ENCODE measurements at regions not wholly inside any gene's neighbourhood (a gene's known extent, or its start where the extent isn't known, plus 50 kb on each side); places are given as distances from the start of the nearest gene placed in this dataset.

GRCh38 chr11:26835611-26836010 lies 113.8 kb upstream of the SLC5A12 start (continued):
- TF ChIP-seq ZNF407 (CRISPR knock-in tag; IDR thresholded peaks at IDR 0.05; ENCODE audit: not compliant biosample characterization) = no peak

- no peaks in the 10 kb centered on the region for H3K9me3 ChIP-seq (ENCODE audit: low read length)
- no peaks in the 10 kb centered on the region for H4K20me1 ChIP-seq (ENCODE audit: insufficient read depth, low read length)
- H3K27me3 ChIP-seq (ENCODE audit: control insufficient read depth in 1 of 2, insufficient read depth in 2 of 2, low read length in 2 of 2) = no peaks in the 10 kb centered on the region
- ATAC-seq (no peak), DNase-seq (ENCODE audit: low spot score) (no peak), FAIRE-seq (no peak)
- intact Hi-C loops (cut with micrococcal nuclease; ENCODE audit: unreplicated experiment) = no loop called here
- BruUV-seq (replicated peaks) = no TSS peak
- no peak overlapping the region for H2AFZ ChIP-seq (ENCODE audit: low read length)
- no peaks in the 10 kb centered on the region for H3K79me2 ChIP-seq (ENCODE audit: insufficient read depth, low read length)
- no peak overlapping the region for H3K4me2 ChIP-seq (ENCODE audit: low read depth, low read length)
- no peak overlapping the region for H3K4me3 ChIP-seq (replicated peaks in 1 of 3; ENCODE audit: insufficient read depth in 1 of 3, low read depth in 2 of 3, low read length in 3 of 3)
- ChIA-PET POLR2A (no interaction called here), CTCF (ENCODE audit: low intra/inter-chr PET ratio, low total read pairs) (no interaction called here)
- H3K27ac ChIP-seq (ENCODE audit: extremely low read length, insufficient read depth, low read length) = no peak overlapping the region
- in situ Hi-C loops (cut with HindIII; ENCODE audit: extremely low pct_ligation_motif_present, low pct_unique_long_range_greater_than_20kb) = no loop called here
- no peaks in the 10 kb centered on the region for H3K4me1 ChIP-seq (ENCODE audit: insufficient read depth, low read length)
- 0% methylated on average over 2 of the region's 2 CpGs for WGBS (ENCODE audit: low lambda C conversion rate)
- H3K36me3 ChIP-seq (replicated peaks in 1 of 2; ENCODE audit: control insufficient read depth in 1 of 2, insufficient read depth in 2 of 2, low read length in 2 of 2) = no peaks in the 10 kb centered on the region
- H3K9ac ChIP-seq (ENCODE audit: insufficient read depth, low read depth, low read length) = no peak overlapping the region
- no peak for TF ChIP-seq UBTF (CRISPR knock-in tag; IDR thresholded peaks at IDR 0.05)
- no peak for TF ChIP-seq PHF21A (CRISPR knock-in tag; IDR thresholded peaks at IDR 0.05)
- TF ChIP-seq, protein P1, sequence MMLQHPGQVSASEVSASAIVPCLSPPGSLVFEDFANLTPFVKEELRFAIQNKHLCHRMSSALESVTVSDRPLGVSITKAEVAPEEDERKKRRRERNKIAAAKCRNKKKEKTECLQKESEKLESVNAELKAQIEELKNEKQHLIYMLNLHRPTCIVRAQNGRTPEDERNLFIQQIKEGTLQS (CRISPR knock-in tag; IDR thresholded peaks at IDR 0.05) = no peak
- TF ChIP-seq, protein P2, sequence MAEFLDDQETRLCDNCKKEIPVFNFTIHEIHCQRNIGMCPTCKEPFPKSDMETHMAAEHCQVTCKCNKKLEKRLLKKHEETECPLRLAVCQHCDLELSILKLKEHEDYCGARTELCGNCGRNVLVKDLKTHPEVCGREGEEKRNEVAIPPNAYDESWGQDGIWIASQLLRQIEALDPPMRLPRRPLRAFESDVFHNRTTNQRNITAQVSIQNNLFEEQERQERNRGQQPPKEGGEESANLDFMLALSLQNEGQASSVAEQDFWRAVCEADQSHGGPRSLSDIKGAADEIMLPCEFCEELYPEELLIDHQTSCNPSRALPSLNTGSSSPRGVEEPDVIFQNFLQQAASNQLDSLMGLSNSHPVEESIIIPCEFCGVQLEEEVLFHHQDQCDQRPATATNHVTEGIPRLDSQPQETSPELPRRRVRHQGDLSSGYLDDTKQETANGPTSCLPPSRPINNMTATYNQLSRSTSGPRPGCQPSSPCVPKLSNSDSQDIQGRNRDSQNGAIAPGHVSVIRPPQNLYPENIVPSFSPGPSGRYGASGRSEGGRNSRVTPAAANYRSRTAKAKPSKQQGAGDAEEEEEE (CRISPR knock-in tag; IDR thresholded peaks at IDR 0.05; ENCODE audit: borderline replicate concordance) = no peak
- no peak for TF ChIP-seq TMF1 (CRISPR knock-in tag; IDR thresholded peaks at IDR 0.05; ENCODE audit: low read depth)
- TF ChIP-seq ZNF850 (CRISPR knock-in tag; conservative IDR thresholded peaks at IDR 0.05) = no peak
- TF ChIP-seq FOXK2 (IDR thresholded peaks at IDR 0.05) = no peak
- no peak for TF ChIP-seq ZNF282 (IDR thresholded peaks at IDR 0.05; ENCODE audit: partially characterized antibody)
- TF ChIP-seq MED8 (CRISPR knock-in tag; IDR thresholded peaks at IDR 0.05; ENCODE audit: insufficient replicate concordance) = no peak
- TF ChIP-seq CCDC6 (CRISPR knock-in tag; IDR thresholded peaks at IDR 0.05) = no peak
- no peak for TF ChIP-seq GPN1 (CRISPR knock-in tag; IDR thresholded peaks at IDR 0.05; ENCODE audit: borderline replicate concordance)
Observed at GRCh38 chr11:26837154-26837553, 115.3 kb upstream of the SLC5A12 start.

Measured in HepG2 (cell line).